HG02943 (cell line): ENCODE measurements at regions not wholly inside any gene's neighbourhood (a gene's known extent, or its start where the extent isn't known, plus 50 kb on each side); places are given as distances from the start of the nearest gene placed in this dataset.
"Not testable (repeated sequence)": the region's sequence is repeated elsewhere in the genome, so short reads cannot be mapped to it uniquely, and the experiment has no call there.

Experiments used
- ATAC-seq: cut with Tn5 transposase; IDR thresholded peaks from one replicate; pipeline ENCODE4 v1.9.1; 2021; ENCODE audit warnings: mild to moderate bottlenecking, low read depth, moderate library complexity; ENCODE audit not compliant: unreplicated experiment

- ATAC-seq, result no peak
Observed at GRCh38 chr10:34058845-34059614, 724.6 kb upstream of the NRP1 start.

GRCh38 chr10:34055410-34055985, 721.0 kb upstream of the NRP1 start:
- not testable (repeated sequence) for ATAC-seq

- ATAC-seq, result no peak
Observed at GRCh38 chr10:34049887-34050286, 715.4 kb upstream of the NRP1 start.

GRCh38 chr10:34049469-34049868, 715.0 kb upstream of the NRP1 start:
- no peak for ATAC-seq

GRCh38 chr10:34047389-34047788, 712.9 kb upstream of the NRP1 start:
- ATAC-seq, result no peak

GRCh38 chr10:34046506-34047034, 712.1 kb upstream of the NRP1 start:
- ATAC-seq, result no peak

GRCh38 chr10:34045571-34046190, 711.2 kb upstream of the NRP1 start:
- ATAC-seq, result no peak

- no peak for ATAC-seq
Observed at GRCh38 chr10:34041871-34042270, 707.4 kb upstream of the NRP1 start.

- ATAC-seq, result no peak
Observed at GRCh38 chr10:34037499-34037898, 703.0 kb upstream of the NRP1 start.

GRCh38 chr10:34035241-34035790, 700.8 kb upstream of the NRP1 start:
- ATAC-seq, result not testable (repeated sequence)

GRCh38 chr10:34033078-34033477, 698.6 kb upstream of the NRP1 start:
- ATAC-seq, result no peak

GRCh38 chr10:34032564-34032963, 698.1 kb upstream of the NRP1 start:
- ATAC-seq, result no peak

- ATAC-seq, result no peak
Observed at GRCh38 chr10:34031400-34031799, 696.9 kb upstream of the NRP1 start.

- no peak for ATAC-seq
Observed at GRCh38 chr10:34029455-34029854, 695.0 kb upstream of the NRP1 start.

GRCh38 chr10:34028936-34029335, 694.5 kb upstream of the NRP1 start:
- ATAC-seq, result no peak

- ATAC-seq, result no peak
Observed at GRCh38 chr10:34024693-34025425, 690.4 kb upstream of the NRP1 start.

GRCh38 chr10:34024282-34024681, 689.8 kb upstream of the NRP1 start:
- no peak for ATAC-seq

- ATAC-seq, result no peak
Observed at GRCh38 chr10:34022195-34022594, 687.7 kb upstream of the NRP1 start.

- no peak for ATAC-seq
Observed at GRCh38 chr10:34018784-34019183, 684.3 kb upstream of the NRP1 start.

- no peak for ATAC-seq
Observed at GRCh38 chr10:34018129-34018528, 683.7 kb upstream of the NRP1 start.

- ATAC-seq, result no peak
Observed at GRCh38 chr10:34017281-34017680, 682.8 kb upstream of the NRP1 start.
